Neural progenitor cell (in vitro differentiated cells): ENCODE measurements at regions not wholly inside any gene's neighbourhood (a gene's known extent, or its start where the extent isn't known, plus 50 kb on each side); places are given as distances from the start of the nearest gene placed in this dataset.

ENCODE experiments used
- DNase-seq: peaks from one replicate; pipeline ENCODE4 v3.0.0-alpha.2; 2016; ENCODE audit warnings: low spot score
- H2AFZ ChIP-seq: fragments of 200-600 bp; sonication (generic); replicated peaks from 2 replicates; pipeline ENCODE4 v1.6.1; 2016; ENCODE audit warnings: antibody characterized with exemption
- H3F3A ChIP-seq: fragments of 200-600 bp; sonication (generic); 2 replicates; pipeline ENCODE4 v1.6.1; 2016; ENCODE audit warnings: antibody characterized with exemption, low read depth
- H3K27ac ChIP-seq: fragments of 200-600 bp; sonication (generic); 2 replicates; pipeline ENCODE4 v1.5.1; 2016; ENCODE audit warnings: mild to moderate bottlenecking
- H3K27me3 ChIP-seq: fragments of 200-600 bp; sonication (generic); 2 replicates; pipeline ENCODE4 v1.6.1; 2016; ENCODE audit warnings: mild to moderate bottlenecking, moderate library complexity
- H3K36me3 ChIP-seq: fragments of 200-600 bp; sonication (generic); 2 replicates; pipeline ENCODE4 v1.5.1; 2016
- H3K4me1 ChIP-seq: fragments of 200-600 bp; sonication (generic); 2 replicates; pipeline ENCODE4 v1.6.1; 2016; ENCODE audit warnings: mixed run types
- H3K4me2 ChIP-seq: fragments of 200-600 bp; sonication (generic); 2 replicates; pipeline ENCODE4 v1.6.1; 2016
- H3K4me3 ChIP-seq: fragments of 200-600 bp; sonication (generic); 2 replicates; pipeline ENCODE4 v1.5.1; 2016
- H3K79me2 ChIP-seq: fragments of 200-600 bp; sonication (generic); 2 replicates; pipeline ENCODE4 v1.6.1; 2016; ENCODE audit warnings: low read depth
- H3K9ac ChIP-seq: fragments of 200-600 bp; sonication (generic); 2 replicates; pipeline ENCODE4 v1.6.1; 2016
- H3K9me3 ChIP-seq: fragments of 200-600 bp; sonication (generic); 2 replicates; pipeline ENCODE4 v1.5.1; 2016; ENCODE audit warnings: low read depth
- H4K20me1 ChIP-seq: fragments of 200-600 bp; sonication (generic); 2 replicates; pipeline ENCODE4 v1.6.1; 2016; ENCODE audit warnings: low read depth
- H3K27ac Mint-ChIP-seq: 3 replicates; pipeline ENCODE4 v1.8.0; 2021; ENCODE audit warnings: mixed read lengths
- H3K27me3 Mint-ChIP-seq: 2 replicates; pipeline ENCODE4 v1.8.0; 2022; ENCODE audit warnings: low read depth, mild to moderate bottlenecking, inconsistent platforms, moderate library complexity, mixed read lengths; ENCODE audit not compliant: insufficient read depth
- H3K36me3 Mint-ChIP-seq: 3 replicates; pipeline ENCODE4 v1.8.0; 2021; ENCODE audit warnings: mixed read lengths
- H3K4me1 Mint-ChIP-seq: 3 replicates; pipeline ENCODE4 v1.8.0; 2021; ENCODE audit warnings: mixed read lengths
- H3K4me3 Mint-ChIP-seq: 3 replicates; pipeline ENCODE4 v1.8.0; 2021; ENCODE audit warnings: mild to moderate bottlenecking, moderate library complexity, mixed read lengths
- H3K9me3 Mint-ChIP-seq: 3 replicates; pipeline ENCODE4 v1.8.0; 2020; ENCODE audit warnings: mixed read lengths
- CTCF ChIP-seq: fragments of 200-600 bp; sonication (generic); IDR thresholded peaks from 2 replicates; pipeline ENCODE4 v1.5.1; 2017; ENCODE audit warnings: antibody characterized with exemption, mild to moderate bottlenecking
- EZH2 ChIP-seq: fragments of 200-600 bp; sonication (generic); IDR thresholded peaks from 2 replicates; pipeline ENCODE4 v1.6.1; 2017; ENCODE audit warnings: antibody characterized with exemption, mild to moderate bottlenecking, moderate library complexity
- EZH2phosphoT487 ChIP-seq: fragments of 200-600 bp; sonication (generic); IDR thresholded peaks from 2 replicates; pipeline ENCODE4 v1.6.1; 2017; ENCODE audit warnings: antibody characterized with exemption

GRCh38 chr13:77815330-77815729, 103.3 kb downstream of the EDNRB start:
- no peak overlapping the region for H2AFZ ChIP-seq
- no peaks in the 10 kb centered on the region for H3K36me3 Mint-ChIP-seq
- no peaks in the 10 kb centered on the region for H3K27me3 Mint-ChIP-seq
- no peak overlapping the region for H3K27ac ChIP-seq
- peaks cover 10% of the 10 kb centered on the region for H3K9me3 Mint-ChIP-seq
- no peak overlapping the region for H3K4me3 ChIP-seq
- H3K4me3 Mint-ChIP-seq: no peak overlapping the region
- no peak overlapping the region for H3K9ac ChIP-seq
- H3K36me3 ChIP-seq: no peaks in the 10 kb centered on the region
- H3K27me3 ChIP-seq: no peaks in the 10 kb centered on the region
- H3K4me2 ChIP-seq: no peak overlapping the region
- H3K4me1 ChIP-seq: no peaks in the 10 kb centered on the region
- no peaks in the 10 kb centered on the region for H3F3A ChIP-seq
- DNase-seq: no peak
- H3K4me1 Mint-ChIP-seq: no peaks in the 10 kb centered on the region
- H4K20me1 ChIP-seq: no peaks in the 10 kb centered on the region
- no peak for TF ChIP-seq CTCF
- TF ChIP-seq EZH2phosphoT487: no peak
- TF ChIP-seq EZH2: no peak
- no peaks in the 10 kb centered on the region for H3K79me2 ChIP-seq
- H3K27ac Mint-ChIP-seq: no peak overlapping the region
- H3K9me3 ChIP-seq: no peaks in the 10 kb centered on the region
